Femur (tissue), 1 donor: ENCODE measurements at regions not wholly inside any gene's neighbourhood (a gene's known extent, or its start where the extent isn't known, plus 50 kb on each side); places are given as distances from the start of the nearest gene placed in this dataset.
"Not testable (repeated sequence)": the region's sequence is repeated elsewhere in the genome, so short reads cannot be mapped to it uniquely, and the experiment has no call there.

Source experiments
- DNase-seq: peaks from one replicate; pipeline ENCODE4 v3.0.0-alpha.2; 2017

DNA sequence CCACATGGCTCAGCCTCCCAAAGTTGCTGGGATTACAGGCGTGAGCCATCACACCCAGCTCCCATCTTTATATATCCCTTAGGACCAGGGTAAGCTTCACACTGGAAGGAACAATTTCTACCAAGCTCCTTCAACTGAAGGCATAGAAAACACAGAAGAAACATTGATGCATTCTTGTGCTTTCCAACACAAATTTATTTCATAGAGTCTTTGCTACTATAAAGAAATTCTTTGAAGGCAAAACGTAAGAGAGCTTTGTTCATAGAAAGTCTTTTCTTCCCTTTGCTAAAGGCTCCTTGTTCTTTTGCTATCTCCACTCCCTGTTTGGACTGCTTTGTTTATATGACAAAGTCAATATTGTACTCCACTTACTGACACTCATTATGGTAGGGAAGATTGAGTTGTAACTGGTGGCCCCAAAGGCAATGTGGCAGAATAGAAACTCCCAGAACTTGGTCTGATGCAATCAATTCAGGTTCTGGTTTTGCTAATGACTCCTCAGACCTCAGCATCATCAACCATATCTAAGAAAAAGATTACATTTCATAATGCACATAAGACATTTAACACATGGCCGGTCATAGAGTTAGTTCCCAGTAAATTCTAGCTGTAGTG is 97.4 kb upstream of the CLINT1 start:
- no peak for DNase-seq

GRCh38 chr5:157955541-157956172 is 96.7 kb upstream of the CLINT1 start:
- DNase-seq = no peak

- no peak for DNase-seq
These were observed 93.4 kb upstream of the CLINT1 start for GRCh38 chr5:157952374-157952685.

DNA sequence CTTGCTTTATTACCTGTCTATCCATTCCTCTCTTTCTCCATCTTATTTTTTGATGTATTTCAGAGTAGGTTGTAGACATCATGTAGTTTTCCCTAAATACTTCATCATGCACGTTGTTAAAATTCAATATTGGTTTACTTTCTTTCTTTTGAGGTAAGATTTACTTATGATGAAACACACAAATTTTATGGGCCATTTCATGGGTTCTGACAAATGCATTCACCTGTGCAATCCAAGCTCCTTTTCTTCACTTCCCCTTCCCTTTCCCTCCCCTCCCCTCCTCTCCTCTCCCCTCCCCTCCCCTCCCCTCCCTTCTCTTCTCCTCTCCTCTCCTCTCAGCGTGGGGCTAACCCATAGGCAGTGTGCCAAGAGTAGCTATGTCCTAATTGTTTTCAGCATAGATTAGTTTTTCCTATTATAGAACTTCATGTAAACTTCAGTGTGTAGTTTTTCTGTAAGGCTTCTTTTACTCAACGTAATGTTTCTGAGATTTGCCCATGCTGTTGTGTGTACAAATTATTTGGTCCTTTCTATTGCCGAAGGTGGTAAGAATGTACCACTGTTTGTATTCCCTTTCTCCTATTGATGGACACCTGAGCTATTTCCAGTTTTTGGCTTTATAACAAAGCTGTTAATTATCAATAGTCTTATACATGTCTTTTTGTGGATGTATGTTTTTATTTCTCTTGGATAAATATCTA is 92.9 kb upstream of the CLINT1 start:
- DNase-seq = no peak

DNA sequence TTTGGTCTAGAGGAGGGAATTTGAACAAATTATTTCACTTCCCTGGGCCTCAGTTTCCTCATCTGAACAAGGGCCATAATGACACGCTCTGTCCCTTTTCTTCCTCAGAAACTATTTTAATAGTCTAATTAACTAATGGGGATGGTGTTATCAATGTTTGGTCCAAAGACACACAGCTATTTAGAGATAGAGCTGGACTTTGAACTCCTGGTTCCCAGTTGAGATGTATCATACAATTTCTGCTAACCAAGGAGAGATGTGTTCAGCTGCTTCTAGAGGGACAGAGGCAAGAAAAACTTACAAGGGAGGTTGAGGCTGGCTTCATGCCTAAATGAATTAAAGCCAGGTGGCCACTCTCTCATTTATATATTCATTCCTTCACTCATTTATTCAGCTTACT is 90.6 kb upstream of the CLINT1 start:
- DNase-seq = no peak

- DNase-seq = peak; percentile 94
These were observed 89.9 kb upstream of the CLINT1 start for GRCh38 chr5:157948738-157949410.

- no peak for DNase-seq
These were observed 88.2 kb upstream of the CLINT1 start for GRCh38 chr5:157947156-157947555.

- DNase-seq = not testable (repeated sequence)
These were observed 86.9 kb upstream of the CLINT1 start for GRCh38 chr5:157945822-157946221.

GRCh38 chr5:157944938-157945337 is 86.0 kb upstream of the CLINT1 start:
- no peak for DNase-seq

DNA sequence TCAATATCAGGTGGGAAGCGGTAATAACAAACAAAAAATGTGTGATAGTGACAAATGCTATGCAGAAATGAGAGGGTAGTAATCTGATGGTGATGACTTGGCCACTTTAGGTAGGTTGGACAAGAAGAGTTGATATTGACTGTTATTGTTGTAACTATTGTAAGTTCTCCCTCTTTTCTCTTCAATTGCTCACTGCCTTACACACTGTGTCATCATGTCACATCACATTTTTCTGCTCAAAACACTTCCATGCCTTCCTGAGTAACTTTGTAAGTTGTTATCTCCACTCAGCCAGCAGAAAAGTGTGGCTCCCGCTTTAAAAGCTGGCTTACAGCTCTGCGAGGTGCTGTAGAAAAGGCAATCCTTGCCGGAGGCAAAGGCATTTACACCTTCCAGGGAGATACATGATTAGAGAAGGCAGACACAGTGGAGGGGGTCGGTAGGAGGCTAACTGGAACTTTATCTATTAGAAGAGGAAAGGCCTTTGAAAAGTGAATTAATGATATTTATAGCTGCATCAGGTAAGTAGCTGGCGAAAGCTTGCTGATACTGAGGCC is 85.2 kb upstream of the CLINT1 start:
- no peak for DNase-seq

DNA sequence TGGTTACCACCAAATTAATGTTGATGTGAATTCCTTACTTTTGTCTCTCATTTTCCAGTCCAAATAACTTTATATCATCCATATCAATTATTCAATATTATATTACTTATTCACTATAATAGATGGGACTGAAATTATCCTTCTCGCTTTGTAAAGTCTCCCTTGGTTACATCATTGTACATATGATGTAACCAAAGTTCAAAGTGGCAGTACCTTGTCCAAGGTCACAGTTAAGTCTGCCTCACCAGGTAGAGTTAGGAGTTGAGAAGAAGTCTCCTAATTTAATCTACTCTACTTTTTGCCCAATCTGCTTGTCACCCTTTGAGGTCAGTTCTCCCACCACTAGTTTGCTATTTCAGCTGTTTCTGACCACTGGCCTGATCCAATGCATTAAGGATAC is 83.7 kb upstream of the CLINT1 start:
- DNase-seq = no peak

GRCh38 chr5:157941616-157942015 is 82.7 kb upstream of the CLINT1 start:
- no peak for DNase-seq

DNA sequence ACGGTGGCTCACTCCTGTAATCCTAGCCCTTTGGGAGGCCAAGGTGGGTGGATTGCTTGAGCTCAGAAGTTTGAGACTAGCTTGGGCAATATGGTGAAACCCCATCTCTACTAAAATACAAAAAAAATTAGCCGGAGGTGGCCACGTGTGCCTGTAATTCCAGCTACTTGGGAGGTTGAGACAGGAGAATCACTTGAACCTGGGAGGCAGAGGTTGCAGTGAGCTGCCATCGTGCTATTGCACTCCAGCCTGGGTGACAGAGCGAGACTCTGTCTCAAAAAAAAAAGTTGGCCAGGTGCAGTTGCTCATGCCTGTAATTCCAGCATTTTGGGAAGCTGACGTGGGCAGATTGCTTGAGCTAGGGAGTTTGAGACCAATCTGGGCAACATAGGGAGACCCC is 79.2 kb upstream of the CLINT1 start:
- not testable (repeated sequence) for DNase-seq

DNA sequence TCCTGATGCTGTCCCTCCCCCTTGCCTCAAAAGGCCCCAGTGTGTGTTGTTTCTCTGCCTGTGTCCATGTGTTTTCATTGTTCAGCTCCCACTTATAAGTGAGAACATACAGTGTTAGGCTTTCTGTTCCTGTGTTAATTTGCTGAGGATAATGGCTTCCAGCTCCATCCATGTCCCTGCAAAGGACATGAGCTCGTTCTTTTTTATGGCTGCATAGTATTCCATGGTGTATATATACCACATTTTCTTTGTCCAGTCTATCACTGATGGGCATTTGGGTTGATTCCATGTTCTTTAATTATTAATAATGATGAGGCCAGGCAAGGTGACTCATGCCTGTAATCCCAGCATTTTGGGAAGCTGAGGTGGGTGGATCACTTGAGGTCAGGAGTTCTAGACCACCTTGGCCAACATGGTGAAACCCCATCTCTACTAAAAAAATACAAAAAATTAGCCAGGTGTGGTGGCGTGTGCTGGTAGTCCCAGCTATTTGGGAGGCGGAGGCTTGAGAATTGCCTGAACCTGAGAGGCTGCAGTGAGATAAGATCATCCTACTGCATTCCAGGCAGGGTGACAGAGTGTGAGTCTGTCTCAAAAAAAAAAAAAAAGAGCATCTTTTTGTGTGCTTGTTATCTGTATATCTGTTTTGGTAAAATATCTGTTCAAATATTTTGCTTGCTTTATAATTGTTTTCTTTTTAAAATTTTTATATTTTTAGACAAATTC is 78.0 kb upstream of the CLINT1 start:
- not testable (repeated sequence) for DNase-seq

GRCh38 chr5:157934600-157934999 is 75.7 kb upstream of the CLINT1 start:
- no peak for DNase-seq

GRCh38 chr5:157933005-157933404 is 74.1 kb upstream of the CLINT1 start:
- DNase-seq = no peak

GRCh38 chr5:157930710-157931109 is 71.8 kb upstream of the CLINT1 start:
- DNase-seq = no peak

- no peak for DNase-seq
These were observed 68.0 kb upstream of the CLINT1 start for GRCh38 chr5:157926977-157927376.

DNA sequence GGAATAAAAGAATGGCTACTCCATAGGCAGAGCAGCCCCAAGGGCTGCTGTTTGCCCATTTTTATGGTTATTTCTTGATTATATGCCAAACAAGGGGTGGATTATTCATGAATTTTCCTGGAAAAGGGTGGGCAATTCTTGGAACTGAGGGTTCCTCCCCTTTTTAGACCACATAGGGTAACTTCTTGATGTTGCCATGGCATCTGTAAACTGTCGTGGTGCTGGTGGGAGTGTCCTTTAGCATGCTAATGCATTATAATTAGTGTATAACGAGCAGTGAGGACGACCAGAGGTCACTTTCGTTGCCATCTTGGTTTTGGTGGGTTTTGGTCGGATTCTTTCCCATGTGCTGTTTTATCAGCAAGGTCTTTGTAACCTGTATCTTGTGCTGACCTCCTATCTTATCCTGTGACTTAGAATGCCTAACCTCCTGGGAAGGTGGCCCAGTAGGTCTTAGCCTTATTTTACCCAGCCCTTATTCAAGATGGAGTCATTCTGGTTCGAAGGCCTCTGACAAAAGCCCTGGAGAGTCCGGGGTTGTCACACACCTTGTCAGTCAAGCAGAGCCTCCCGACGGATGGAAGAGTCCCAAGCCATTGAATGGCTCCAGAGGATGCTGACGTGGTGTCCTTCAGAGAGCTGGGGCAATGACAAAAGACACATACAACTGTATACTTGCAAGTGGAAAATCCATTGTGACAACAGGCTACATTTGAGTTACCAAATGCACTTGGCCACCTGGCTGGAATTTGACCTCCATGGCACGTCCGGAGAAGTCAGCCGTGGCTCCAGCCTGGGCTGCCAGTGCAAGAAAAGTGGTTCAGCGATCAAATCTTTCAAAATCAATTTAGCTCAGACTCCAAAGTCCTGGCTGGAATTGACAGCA is 67.1 kb upstream of the CLINT1 start:
- DNase-seq = no peak

GRCh38 chr5:157924931-157925729 is 66.2 kb upstream of the CLINT1 start:
- no peak for DNase-seq

DNA sequence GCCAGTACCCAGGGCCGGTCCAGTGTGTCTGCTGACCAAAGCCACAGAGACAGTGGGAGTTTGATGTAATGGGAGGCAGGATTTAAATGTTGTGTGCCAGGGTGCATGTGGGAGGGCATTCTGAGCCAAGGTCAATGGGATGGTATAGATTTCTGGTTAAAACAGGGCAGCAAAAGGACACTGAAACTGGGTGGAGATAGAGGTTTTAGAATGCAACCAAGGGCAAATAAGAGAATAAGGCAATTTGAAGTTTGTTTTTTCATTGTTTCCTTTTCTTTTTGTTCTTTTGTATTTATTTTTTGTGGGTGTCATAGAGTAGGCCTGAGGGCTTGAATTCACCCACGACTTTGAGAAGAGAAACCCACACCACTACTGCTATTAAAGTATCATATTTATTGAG is 65.5 kb upstream of the CLINT1 start:
- no peak for DNase-seq
